Glomerular visceral epithelial cell (primary cell): ENCODE measurements at regions not wholly inside any gene's neighbourhood (a gene's known extent, or its start where the extent isn't known, plus 50 kb on each side); places are given as distances from the start of the nearest gene placed in this dataset.
"Not testable (repeated sequence)": the region's sequence is repeated elsewhere in the genome, so short reads cannot be mapped to it uniquely, and the experiment has no call there.

ENCODE experiments used
- DNase-seq: peaks from one replicate; pipeline ENCODE4 v3.0.0-alpha.2; 2016; ENCODE audit errors: extremely low spot score

- DNase-seq: no peak
These were observed 131.9 kb downstream of the MRPL36 start for GRCh38 chr5:1667648-1668140.

- no peak for DNase-seq
These were observed 132.6 kb downstream of the MRPL36 start for GRCh38 chr5:1666812-1667588.

- DNase-seq: no peak
These were observed 133.4 kb downstream of the MRPL36 start for GRCh38 chr5:1666221-1666620.

- DNase-seq: no peak
These were observed 133.8 kb downstream of the MRPL36 start for GRCh38 chr5:1665803-1666202.

GRCh38 chr5:1665231-1665630 lies 134.4 kb downstream of the MRPL36 start:
- DNase-seq: no peak

- no peak for DNase-seq
These were observed 136.5 kb downstream of the MRPL36 start for GRCh38 chr5:1663186-1663585.

GRCh38 chr5:1662559-1663085 lies 137.0 kb downstream of the MRPL36 start:
- no peak for DNase-seq

- DNase-seq: no peak
These were observed 137.6 kb downstream of the MRPL36 start for GRCh38 chr5:1661831-1662558.

GRCh38 chr5:1661311-1661710 lies 137.6 kb upstream of the LPCAT1 start:
- DNase-seq: no peak

GRCh38 chr5:1660511-1660910 lies 136.8 kb upstream of the LPCAT1 start:
- no peak for DNase-seq

- no peak for DNase-seq
These were observed 136.2 kb upstream of the LPCAT1 start for GRCh38 chr5:1660001-1660400.

GRCh38 chr5:1659100-1659981 lies 135.6 kb upstream of the LPCAT1 start:
- DNase-seq: no peak

GRCh38 chr5:1658665-1659064 lies 134.9 kb upstream of the LPCAT1 start:
- no peak for DNase-seq

- no peak for DNase-seq
These were observed 133.5 kb upstream of the LPCAT1 start for GRCh38 chr5:1657161-1657741.

GRCh38 chr5:1656271-1656975 lies 132.7 kb upstream of the LPCAT1 start:
- no peak for DNase-seq

GRCh38 chr5:1655496-1656270 lies 131.9 kb upstream of the LPCAT1 start:
- no peak for DNase-seq

- DNase-seq: no peak
These were observed 131.2 kb upstream of the LPCAT1 start for GRCh38 chr5:1654786-1655495.

GRCh38 chr5:1653698-1654651 lies 130.2 kb upstream of the LPCAT1 start:
- DNase-seq: not testable (repeated sequence)
